Ishikawa (cell line): ENCODE measurements at regions not wholly inside any gene's neighbourhood (a gene's known extent, or its start where the extent isn't known, plus 50 kb on each side); places are given as distances from the start of the nearest gene placed in this dataset.

ENCODE experiments used
- CEBPB ChIP-seq: IDR thresholded peaks from 2 replicates; pipeline ENCODE4 v1.6.1; 2012
- CREB1 ChIP-seq: IDR thresholded peaks from 2 replicates; pipeline ENCODE4 v1.6.1; 2012; ENCODE audit warnings: low read depth
- EGR1 ChIP-seq: IDR thresholded peaks from 2 replicates; pipeline ENCODE4 v1.6.1; 2012
- EP300 ChIP-seq: IDR thresholded peaks from 2 replicates; pipeline ENCODE4 v1.6.1; 2012; ENCODE audit warnings: borderline replicate concordance
- FOXM1 ChIP-seq: IDR thresholded peaks from 2 replicates; pipeline ENCODE4 v1.6.1; 2012; ENCODE audit warnings: low read depth, borderline replicate concordance
- NFIC ChIP-seq: IDR thresholded peaks from 2 replicates; pipeline ENCODE4 v1.6.1; 2012
- RAD21 ChIP-seq: IDR thresholded peaks from 2 replicates; pipeline ENCODE4 v1.6.1; 2012; ENCODE audit warnings: low read depth
- TAF1 ChIP-seq: IDR thresholded peaks from 2 replicates; pipeline ENCODE4 v1.6.1; 2012; ENCODE audit warnings: low read depth, mild to moderate bottlenecking
- TCF12 ChIP-seq: IDR thresholded peaks from 2 replicates; pipeline ENCODE4 v1.6.1; 2012; ENCODE audit warnings: low read depth
- TEAD4 ChIP-seq: IDR thresholded peaks from 2 replicates; pipeline ENCODE4 v1.6.1; 2012
- YY1 ChIP-seq: IDR thresholded peaks from 2 replicates; pipeline ENCODE4 v1.6.1; 2012; ENCODE audit warnings: low read depth
- ZBTB7A ChIP-seq: IDR thresholded peaks from 2 replicates; pipeline ENCODE4 v1.6.1; 2012; ENCODE audit warnings: low read depth
- TF ChIP-seq, protein P1 (sequence below): IDR thresholded peaks from 2 replicates; pipeline ENCODE4 v1.6.1; 2012
- TF ChIP-seq, protein P2 (sequence below): IDR thresholded peaks from 2 replicates; pipeline ENCODE4 v1.6.1; 2012; ENCODE audit warnings: low read depth, mild to moderate bottlenecking
- TF ChIP-seq, protein P3 (sequence below): IDR thresholded peaks from 2 replicates; pipeline ENCODE4 v1.6.1; 2012

DNA sequence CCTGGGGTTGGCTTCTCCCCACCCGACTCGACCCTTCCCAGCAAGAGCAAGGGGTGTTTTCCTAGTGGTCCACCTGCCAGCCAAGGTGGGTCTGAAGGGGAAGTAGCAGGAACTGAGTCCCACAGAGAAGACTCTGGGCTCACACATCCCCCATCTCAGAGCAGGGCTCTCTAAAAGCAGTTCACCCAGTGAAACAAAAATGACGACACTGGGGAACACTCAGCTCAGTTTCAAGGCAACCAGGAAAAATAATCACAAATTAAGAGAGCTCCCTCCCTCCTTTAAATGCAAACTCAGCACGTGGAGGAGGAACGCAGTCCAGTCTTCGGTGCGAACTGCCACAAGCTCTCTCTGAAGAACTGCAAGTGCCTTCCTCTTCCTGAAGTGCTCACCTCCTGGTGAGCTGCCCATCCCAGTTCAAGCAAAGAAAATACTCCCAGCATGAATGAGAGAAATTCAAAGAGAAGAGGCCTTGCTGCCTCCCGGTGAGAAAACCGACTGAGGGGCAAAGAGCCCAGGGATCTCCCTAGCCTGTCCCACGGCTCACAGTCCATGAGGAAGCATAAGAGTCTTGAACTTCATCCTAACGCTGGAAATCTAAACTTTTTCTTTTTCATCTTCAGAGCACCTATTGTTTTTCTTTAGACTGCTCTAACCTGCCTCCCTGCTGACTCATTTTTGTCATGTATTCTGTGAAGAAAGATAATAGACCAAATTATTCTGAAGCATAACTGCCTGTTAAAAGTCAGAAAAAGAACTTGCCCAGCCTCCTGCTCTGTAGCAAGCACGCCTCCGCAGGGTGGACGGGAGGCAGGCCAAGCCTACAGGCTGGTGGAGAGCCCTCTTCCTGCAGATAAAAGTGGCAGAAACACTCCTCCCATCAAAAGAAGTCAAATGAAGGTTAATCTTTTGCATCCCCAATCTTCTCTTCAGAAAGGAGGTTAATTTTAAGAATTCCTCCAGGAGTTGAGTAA, 281.4 kb downstream of the HHIPL2 start:
- no peak for TF ChIP-seq TCF12
- no peak for TF ChIP-seq TAF1
- TF ChIP-seq, protein P1, sequence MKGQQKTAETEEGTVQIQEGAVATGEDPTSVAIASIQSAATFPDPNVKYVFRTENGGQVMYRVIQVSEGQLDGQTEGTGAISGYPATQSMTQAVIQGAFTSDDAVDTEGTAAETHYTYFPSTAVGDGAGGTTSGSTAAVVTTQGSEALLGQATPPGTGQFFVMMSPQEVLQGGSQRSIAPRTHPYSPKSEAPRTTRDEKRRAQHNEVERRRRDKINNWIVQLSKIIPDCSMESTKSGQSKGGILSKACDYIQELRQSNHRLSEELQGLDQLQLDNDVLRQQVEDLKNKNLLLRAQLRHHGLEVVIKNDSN, result no peak
- no peak for TF ChIP-seq RAD21
- no peak for TF ChIP-seq TEAD4
- no peak for TF ChIP-seq EP300
- TF ChIP-seq, protein P2, sequence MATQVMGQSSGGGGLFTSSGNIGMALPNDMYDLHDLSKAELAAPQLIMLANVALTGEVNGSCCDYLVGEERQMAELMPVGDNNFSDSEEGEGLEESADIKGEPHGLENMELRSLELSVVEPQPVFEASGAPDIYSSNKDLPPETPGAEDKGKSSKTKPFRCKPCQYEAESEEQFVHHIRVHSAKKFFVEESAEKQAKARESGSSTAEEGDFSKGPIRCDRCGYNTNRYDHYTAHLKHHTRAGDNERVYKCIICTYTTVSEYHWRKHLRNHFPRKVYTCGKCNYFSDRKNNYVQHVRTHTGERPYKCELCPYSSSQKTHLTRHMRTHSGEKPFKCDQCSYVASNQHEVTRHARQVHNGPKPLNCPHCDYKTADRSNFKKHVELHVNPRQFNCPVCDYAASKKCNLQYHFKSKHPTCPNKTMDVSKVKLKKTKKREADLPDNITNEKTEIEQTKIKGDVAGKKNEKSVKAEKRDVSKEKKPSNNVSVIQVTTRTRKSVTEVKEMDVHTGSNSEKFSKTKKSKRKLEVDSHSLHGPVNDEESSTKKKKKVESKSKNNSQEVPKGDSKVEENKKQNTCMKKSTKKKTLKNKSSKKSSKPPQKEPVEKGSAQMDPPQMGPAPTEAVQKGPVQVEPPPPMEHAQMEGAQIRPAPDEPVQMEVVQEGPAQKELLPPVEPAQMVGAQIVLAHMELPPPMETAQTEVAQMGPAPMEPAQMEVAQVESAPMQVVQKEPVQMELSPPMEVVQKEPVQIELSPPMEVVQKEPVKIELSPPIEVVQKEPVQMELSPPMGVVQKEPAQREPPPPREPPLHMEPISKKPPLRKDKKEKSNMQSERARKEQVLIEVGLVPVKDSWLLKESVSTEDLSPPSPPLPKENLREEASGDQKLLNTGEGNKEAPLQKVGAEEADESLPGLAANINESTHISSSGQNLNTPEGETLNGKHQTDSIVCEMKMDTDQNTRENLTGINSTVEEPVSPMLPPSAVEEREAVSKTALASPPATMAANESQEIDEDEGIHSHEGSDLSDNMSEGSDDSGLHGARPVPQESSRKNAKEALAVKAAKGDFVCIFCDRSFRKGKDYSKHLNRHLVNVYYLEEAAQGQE, result no peak
- TF ChIP-seq ZBTB7A, result no peak
- TF ChIP-seq, protein P3, sequence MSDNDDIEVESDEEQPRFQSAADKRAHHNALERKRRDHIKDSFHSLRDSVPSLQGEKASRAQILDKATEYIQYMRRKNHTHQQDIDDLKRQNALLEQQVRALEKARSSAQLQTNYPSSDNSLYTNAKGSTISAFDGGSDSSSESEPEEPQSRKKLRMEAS, result no peak
- TF ChIP-seq CEBPB, result no peak
- TF ChIP-seq CREB1, result no peak

- no peak for TF ChIP-seq ZBTB7A
- no peak for TF ChIP-seq EP300
- TF ChIP-seq, protein P2, result no peak
- TF ChIP-seq EGR1, result no peak
- TF ChIP-seq CEBPB, result no peak
- no peak for TF ChIP-seq NFIC
- TF ChIP-seq RAD21, result no peak
- TF ChIP-seq TAF1, result no peak
- no peak for TF ChIP-seq CREB1
- TF ChIP-seq, protein P3, result no peak
Observed at GRCh38 chr1:222263791-222264190, 284.1 kb downstream of the HHIPL2 start.

- TF ChIP-seq, protein P1, result no peak
- TF ChIP-seq CEBPB (no peak), NFIC (no peak), FOXM1 (no peak), ZBTB7A (no peak), YY1 (no peak), EP300 (no peak), TAF1 (no peak), CREB1 (no peak), EGR1 (no peak), RAD21 (no peak)
- TF ChIP-seq, protein P3, result no peak
Observed at GRCh38 chr1:222257027-222257426, 290.9 kb downstream of the HHIPL2 start.

DNA sequence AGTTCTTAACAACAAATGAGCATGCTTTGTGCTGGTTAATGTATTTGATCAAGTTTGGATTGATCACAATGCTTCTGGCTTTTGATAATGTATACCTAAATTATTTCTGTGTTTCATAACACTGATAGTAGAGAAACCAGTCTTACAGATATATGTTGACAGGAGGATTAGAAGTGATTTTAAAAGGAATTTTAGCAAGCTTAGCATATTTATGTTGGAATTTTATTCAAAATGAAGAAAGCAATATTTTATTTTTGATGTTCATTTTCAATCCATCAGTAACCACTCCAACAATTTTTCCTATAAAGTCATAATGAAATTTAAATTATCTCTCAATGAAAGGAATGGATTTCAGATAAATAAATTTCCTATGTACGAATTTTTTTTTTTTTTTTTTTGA, 291.8 kb downstream of the HHIPL2 start:
- no peak for TF ChIP-seq TAF1
- TF ChIP-seq YY1, result no peak
- TF ChIP-seq CEBPB, result no peak
- no peak for TF ChIP-seq RAD21
- TF ChIP-seq EGR1, result no peak
- no peak for TF ChIP-seq CREB1
- TF ChIP-seq, protein P3, result no peak
- no peak for TF ChIP-seq EP300
- no peak for TF ChIP-seq TEAD4
- TF ChIP-seq, protein P1, result no peak
- no peak for TF ChIP-seq FOXM1
- TF ChIP-seq NFIC, result no peak
- no peak for TF ChIP-seq TCF12
- TF ChIP-seq, protein P2, result no peak
- no peak for TF ChIP-seq ZBTB7A
